A673 (cell line): ENCODE measurements at regions not wholly inside any gene's neighbourhood (a gene's known extent, or its start where the extent isn't known, plus 50 kb on each side); places are given as distances from the start of the nearest gene placed in this dataset.

ENCODE experiments used
- CTCF ChIP-seq: fragments of 300-800, 200-600 bp; sonication (generic); conservative IDR thresholded peaks from 2 replicates; pipeline ENCODE4 v1.5.1; 2017; ENCODE audit warnings: low read depth, mild to moderate bottlenecking, antibody characterized with exemption, low read length, moderate library complexity, mixed read lengths
- EZH2 ChIP-seq: fragments of 200-600 bp; sonication (generic); IDR thresholded peaks from 2 replicates; pipeline ENCODE4 v1.6.1; 2017; ENCODE audit warnings: borderline replicate concordance, low read depth, mild to moderate bottlenecking, mixed read lengths, antibody characterized with exemption, low read length; ENCODE audit not compliant: poor library complexity, severe bottlenecking

DNA sequence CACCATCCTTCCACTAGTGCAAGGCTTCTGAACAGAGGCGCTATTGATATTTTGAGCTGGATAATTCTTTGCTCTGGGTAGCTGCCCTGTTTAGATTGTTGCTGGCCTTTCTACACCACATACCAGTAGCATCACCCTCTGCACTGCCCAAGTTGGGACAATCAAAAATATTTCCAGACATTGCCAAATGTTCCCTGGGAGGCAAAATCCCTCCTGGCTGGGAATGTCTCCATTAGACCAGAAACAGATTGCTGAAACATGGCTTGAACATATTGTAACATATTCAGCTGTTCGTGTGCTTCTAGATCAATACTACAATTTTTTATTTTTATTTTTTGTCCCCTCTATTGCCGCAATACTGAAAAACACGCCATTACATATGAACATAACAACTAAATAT lies 174.6 kb downstream of the ABCA8 start:
- no peak for TF ChIP-seq CTCF
- no peak for TF ChIP-seq EZH2
